NT2/D1 (cell line): ENCODE measurements at regions not wholly inside any gene's neighbourhood (a gene's known extent, or its start where the extent isn't known, plus 50 kb on each side); places are given as distances from the start of the nearest gene placed in this dataset.

ENCODE experiments used
- SUZ12 ChIP-seq: IDR thresholded peaks from 2 replicates; pipeline ENCODE4 v1.6.1; 2011; ENCODE audit not compliant: insufficient read length, insufficient read depth; ENCODE audit errors: extremely low read depth
- YY1 ChIP-seq: IDR thresholded peaks from 2 replicates; pipeline ENCODE4 v1.6.1; 2011; ENCODE audit not compliant: insufficient read length, insufficient read depth
- ZNF274 ChIP-seq: IDR thresholded peaks from 2 replicates; pipeline ENCODE4 v1.6.1; 2011; ENCODE audit warnings: mild to moderate bottlenecking, low read depth, low read length

- TF ChIP-seq YY1 (no peak), ZNF274 (no peak), SUZ12 (no peak)
Observed at GRCh38 chr4:135966936-135967335, 1565.4 kb downstream of the PCDH18 start.
